HG03520 (cell line): ENCODE measurements at regions not wholly inside any gene's neighbourhood (a gene's known extent, or its start where the extent isn't known, plus 50 kb on each side); places are given as distances from the start of the nearest gene placed in this dataset.
"Not testable (repeated sequence)": the region's sequence is repeated elsewhere in the genome, so short reads cannot be mapped to it uniquely, and the experiment has no call there.

Source experiments
- ATAC-seq: cut with Tn5 transposase; IDR thresholded peaks from one replicate; pipeline ENCODE4 v1.9.1; 2021; ENCODE audit warnings: mild to moderate bottlenecking, moderate library complexity; ENCODE audit not compliant: unreplicated experiment

DNA sequence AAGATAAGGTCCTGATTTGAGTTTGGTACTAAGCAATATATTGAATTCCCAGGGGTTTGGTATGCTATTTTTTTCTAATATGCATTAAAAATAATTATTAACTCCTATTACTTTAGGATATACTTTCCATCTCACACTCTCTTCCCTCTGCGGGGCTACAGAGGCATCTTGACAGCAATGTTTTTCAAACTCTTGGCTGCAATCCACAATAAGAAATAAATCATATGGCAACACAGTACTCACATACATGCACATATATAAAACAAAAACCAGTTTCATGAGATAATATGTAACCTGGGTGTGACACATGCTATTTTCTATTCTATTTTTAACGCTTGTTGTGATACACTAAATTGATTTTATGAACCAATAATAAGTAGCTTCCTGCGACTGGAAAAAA is 189.5 kb downstream of the UNC5CL start:
- ATAC-seq = no peak

DNA sequence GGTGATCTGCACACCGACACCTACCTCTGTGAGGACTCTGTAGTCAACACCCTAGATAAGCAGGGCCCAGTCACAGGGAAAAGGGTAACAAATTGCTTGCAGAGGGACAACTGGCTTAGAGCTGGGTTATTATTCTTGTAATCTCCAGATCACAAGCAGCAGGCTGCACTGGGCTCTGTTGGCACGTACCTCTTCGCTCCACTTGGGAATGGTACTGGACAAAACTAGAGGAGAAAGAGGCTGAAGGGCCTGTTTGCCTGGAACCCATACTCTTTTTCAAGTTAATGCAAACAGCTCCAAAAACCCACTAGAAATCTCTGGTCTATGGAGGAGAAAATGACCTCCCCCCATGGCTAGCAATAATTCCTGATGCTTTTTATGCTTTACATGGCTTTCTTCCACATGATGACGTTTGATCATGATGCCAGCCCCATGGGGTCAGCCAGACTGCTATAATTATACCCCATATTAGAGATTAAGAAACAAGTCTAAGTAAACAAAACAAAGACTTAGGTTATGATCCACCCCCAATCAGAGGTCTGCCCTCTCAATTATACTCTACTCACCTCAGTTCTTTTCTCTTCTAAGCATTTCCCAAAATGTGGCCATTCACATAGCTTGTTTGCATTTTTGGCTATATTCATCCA is 190.0 kb downstream of the UNC5CL start:
- no peak for ATAC-seq

DNA sequence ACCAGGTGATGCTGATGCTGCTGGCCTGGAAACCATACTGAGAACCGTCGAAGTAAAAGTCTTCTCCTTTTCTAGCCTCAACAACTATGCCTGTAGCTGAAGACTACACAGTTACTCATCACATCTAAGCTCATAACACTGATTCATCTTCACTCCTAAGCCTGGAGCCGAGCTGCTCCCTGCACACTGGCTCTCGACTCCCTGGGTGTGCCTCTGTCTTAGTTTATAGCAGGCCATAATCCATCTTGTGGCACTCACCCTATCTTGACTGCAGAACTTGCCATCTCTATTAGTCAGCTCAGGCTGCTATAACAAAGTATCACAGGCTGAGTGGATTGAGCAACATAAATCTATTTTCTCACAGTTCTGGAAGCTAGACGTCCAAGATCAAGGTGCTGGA is 191.0 kb downstream of the UNC5CL start:
- ATAC-seq = no peak

DNA sequence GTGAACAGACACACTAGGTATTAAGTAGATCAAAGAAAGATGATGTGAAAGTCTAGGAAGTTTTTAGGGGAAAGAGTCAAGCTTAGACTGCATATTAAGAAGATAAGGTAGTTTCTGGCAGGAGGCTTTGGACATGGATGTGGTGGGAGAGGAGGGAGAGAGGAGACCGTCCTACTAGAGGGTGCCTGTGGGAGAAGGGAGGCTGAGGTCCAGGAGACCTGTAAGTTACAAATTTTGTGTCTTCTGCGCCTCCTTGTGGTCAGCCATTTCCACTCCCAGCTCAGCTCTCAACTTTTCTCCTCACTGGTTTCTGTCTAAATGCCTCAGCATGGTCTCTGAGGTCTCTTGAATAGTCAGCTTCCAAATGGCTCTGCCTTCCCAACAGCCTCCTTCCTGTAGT is 193.5 kb downstream of the UNC5CL start:
- no peak for ATAC-seq

DNA sequence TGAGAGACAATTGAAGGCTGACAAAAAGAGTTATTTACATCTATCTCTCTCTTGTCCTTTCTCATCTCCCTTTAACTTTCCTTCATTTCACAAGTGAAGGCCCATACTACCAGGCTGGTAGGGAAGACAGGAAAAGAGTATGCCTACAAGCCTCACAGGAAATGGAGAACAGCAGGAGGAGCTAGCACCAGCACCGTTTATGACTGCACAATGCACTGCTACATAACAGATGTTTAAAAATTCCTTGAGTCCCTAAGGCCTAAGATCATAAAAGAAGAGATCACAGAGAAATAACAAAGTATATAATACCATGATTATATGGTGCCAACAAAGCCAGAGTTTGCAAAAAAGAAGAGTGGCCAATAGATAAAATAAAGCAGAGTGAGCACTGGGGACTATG is 194.8 kb downstream of the UNC5CL start:
- no peak for ATAC-seq

- no peak for ATAC-seq
These were observed 197.3 kb downstream of the UNC5CL start for GRCh38 chr6:40841721-40842120.

- no peak for ATAC-seq
These were observed 206.3 kb downstream of the UNC5CL start for GRCh38 chr6:40832691-40833090.

DNA sequence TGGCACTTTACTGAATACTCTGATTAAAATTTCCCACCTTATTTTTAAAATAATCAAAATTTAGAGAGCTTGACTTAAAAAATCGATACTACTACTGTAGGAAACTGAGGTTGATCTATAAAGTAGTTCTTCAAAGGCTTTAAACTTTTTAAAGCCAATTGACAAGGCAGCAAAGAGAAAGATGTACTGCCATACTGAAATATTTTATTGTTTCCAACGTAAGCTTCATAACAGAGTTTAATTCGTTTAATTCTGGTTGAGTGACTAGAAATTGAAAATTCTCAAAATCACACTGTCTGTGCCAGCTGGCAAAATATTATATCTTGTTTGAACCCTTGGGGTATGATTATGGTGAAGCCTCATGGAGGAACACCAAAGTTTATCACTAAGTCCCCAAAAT is 207.6 kb downstream of the UNC5CL start:
- no peak for ATAC-seq

GRCh38 chr6:40825102-40825501 is 213.9 kb downstream of the UNC5CL start:
- ATAC-seq = no peak

DNA sequence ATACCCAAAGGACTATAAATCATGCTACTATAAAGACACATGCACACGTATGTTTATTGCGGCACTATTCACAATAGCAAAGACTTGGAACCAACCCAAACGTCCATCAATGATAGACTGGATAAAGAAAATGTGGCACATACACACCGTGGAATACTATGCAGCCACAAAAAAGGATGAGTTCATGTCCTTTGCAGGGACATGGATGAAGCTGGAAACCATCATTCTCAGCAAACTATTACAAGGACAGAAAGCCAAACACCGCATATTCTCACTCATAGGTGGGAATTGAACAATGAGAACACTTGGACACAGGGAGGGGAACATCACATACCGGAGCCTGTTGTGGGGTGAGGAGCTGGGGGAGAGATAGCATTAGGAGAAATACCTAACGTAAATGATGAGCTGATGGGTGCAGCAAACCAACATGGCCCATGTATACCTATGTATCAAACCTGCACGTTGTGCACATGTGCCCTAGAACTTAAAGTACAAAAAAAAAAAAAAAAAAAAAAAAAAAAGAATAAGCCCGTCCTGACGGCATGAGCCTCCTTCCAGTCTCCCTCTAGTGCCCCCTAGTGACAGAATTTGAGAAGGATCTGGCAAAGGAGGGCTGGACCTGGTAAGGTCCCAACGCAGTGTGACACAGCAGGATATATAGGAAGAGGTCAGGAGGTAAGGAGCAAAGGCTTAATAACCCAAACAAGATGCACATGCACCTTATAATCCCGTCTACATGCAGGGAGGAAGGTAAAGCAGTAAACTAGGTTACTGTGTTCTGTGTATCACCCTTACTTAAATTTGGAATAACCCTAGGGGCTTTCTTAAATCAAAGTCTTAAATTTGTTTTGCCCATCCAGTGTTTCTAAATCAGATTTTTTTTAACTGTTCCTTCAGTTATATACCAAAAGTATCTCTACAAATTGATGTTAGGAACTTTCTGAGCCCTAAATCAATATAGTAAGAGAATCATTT is 214.8 kb downstream of the UNC5CL start:
- ATAC-seq = not testable (repeated sequence)

DNA sequence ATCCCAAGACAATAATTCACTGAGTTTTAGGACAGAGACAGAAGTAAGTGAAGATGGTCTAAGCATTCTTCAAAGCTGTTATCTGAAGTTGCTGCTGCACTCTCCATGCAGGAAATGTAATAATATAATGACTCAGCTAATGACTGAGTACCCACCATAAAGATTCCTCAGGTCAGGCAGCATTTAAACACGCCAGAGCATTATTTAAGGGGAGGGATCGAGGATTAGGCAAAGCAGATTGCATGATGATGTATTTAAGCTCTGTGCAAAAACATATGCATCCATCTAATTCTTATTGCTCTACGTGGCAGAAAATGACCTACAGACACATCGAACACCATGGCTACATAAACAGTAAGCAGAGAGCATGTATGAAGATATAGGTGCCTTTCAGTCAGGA is 216.4 kb downstream of the UNC5CL start:
- no peak for ATAC-seq

DNA sequence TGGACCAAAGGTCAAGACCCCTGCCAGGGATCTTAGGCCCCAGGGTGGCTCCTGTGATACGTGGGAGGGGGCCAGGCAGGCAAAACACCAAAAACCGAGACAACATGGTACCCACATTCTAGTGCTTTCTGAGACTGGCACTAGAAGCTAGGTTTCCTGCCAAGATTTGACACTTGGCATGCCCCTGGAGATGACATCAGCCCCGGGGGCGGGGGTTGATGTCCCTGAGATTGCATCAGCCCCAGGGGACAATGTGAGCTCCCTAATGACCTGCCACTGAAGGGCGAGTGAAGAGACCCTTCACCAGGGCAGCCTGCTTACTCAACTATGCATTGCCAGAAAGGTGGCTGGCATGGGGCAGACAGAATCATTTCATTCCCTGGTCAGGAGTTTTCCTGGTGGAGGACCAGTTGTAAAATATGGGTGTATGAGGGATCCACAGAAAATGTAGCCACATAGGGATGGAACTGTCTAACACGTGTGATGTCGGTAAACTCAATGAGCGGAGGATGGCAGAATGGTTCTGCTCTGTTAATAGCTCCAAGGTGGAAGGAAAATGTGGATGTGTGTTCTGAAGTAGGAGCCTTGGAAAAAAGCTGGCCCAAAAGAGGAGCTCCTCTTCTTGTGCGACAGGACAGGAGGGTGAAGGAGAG is 219.7 kb downstream of the UNC5CL start:
- no peak for ATAC-seq

GRCh38 chr6:40817369-40817768 is 221.7 kb downstream of the UNC5CL start:
- ATAC-seq = no peak

DNA sequence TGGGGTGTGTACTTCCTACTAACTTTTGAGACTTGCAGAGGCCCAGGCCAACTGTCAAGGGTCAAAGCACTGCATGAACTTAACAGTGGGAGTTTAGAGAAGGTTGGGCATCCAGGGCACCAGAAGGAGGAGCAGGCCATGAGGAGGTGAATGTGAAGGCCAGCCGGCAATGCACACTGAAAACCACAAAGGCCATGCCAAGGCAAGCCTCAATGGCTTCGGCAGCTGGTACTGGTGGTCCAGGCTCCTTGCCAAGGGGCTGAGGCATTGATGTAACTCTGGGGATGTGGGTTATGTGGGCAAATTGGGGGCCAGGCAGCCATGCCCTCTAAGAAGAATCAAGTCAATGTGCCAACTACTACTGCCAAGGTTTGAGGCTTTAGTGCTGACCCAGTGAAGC is 222.4 kb downstream of the UNC5CL start:
- ATAC-seq = no peak

GRCh38 chr6:40815731-40816130 is 223.3 kb downstream of the UNC5CL start:
- ATAC-seq = no peak

DNA sequence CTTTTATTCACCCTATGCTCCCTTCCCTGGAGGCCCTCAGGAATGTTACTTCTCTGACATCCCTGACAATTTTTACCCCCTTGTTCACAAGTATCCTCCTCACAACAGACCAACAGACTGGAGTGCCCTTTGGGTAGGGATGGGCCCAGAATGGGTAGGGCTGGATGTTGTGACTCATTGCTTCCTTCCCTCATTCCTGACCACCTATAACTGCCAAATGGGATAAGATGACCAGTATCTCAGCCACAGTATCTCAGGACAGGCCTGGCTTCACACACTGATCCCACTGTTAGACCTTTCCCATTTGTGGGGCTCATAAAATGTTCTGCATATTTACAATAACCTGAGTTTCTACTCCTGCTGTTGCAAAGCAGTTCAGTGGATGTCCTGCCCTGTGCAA is 223.0 kb upstream of the LRFN2 start:
- no peak for ATAC-seq

DNA sequence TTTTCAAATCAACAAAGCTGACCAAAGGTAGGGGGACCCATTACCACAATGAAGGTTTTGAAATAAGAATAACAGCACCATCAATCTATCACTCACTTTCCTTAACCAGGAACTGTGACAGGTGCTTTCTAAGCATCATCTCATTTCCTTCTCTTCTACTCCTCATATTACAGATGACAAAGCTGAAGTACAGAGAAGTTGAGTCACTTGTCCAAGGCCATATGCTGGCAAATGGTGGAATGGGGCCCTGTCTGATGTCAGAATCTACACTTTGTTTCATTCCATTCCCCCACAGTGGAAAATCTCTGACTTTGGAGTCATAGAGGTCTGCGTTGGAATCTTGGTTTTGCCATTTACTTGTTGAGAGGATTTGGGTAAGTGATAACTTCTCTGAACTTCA is 222.5 kb upstream of the LRFN2 start:
- no peak for ATAC-seq

DNA sequence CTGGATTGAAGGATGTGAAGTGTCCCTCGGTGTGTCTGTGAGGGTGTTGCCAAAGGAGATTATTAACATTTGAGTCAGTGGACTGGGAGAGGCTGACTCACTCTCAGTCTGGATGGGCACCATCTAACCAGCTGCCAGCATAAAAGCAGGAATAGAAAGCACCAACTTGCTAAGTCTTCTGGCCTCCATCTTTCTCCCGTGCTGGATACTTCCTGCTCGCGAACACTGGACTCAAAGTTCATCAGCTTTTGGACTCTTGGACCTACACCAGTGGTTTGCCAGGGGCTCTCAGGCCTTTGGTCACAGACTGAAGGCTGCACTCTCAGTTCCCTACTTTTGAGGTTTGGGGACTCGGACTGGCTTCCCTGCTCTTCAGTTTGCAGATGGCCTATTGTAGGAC is 220.3 kb upstream of the LRFN2 start:
- ATAC-seq = no peak

DNA sequence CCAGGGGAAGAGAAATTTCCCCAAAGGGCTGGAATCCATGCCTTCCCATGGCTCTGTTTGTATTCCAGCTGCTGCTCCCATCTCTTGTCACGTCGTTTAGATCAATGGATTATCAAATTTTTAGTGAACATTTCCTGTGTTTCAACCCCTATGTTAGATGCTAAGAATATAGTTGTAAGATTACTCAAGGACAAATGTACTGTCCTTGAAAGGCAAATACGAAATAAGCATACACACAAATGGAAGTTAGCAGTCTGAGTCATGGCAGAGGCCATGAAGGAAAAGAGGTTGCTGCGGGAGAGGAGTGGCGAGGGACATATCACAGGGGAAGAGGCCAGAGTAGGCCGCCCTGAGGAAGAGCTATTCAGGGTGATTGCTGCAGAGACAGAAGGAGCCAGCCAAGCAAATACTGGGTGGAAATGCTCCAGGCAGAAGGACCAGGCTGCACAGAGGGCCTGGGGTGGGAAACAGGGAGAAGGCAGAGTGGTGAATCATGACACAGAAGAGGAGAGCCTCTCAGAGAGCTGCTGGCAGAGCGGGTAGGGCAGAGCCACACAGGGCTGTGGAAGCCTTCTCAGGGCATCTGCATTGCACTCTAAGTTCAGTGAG is 219.2 kb upstream of the LRFN2 start:
- no peak for ATAC-seq

DNA sequence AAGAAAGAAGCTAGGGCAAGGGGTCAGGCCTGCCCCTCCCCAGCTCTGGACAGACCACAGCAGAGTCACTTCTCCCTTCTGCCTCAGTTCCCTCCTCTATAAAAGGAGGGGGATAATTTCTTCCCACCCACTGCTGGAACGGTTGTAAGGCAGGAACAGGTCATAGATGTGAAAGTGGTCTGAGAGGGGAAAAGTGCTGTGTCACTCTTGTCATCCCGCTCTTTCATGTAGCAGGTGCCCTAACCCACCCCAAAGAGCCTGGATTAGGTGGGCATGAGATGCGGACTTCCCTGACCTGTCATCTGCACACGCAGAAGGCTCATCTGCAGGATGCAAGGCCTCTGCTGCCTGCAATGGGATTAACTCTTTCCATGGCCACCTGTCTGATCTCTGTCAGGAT is 218.2 kb upstream of the LRFN2 start:
- ATAC-seq = no peak

- ATAC-seq = no peak
These were observed 217.7 kb upstream of the LRFN2 start for GRCh38 chr6:40804905-40805304.
